Gastroesophageal sphincter (tissue), 4 donors: ENCODE measurements at regions not wholly inside any gene's neighbourhood (a gene's known extent, or its start where the extent isn't known, plus 50 kb on each side); places are given as distances from the start of the nearest gene placed in this dataset.

Experiments
- ATAC-seq: fragments of 150-250 bp; one replicate; pipeline ENCODE4 v1.9.1; 2016; ENCODE audit warnings: mild to moderate bottlenecking, moderate library complexity
- H3K27ac ChIP-seq, 4 donors: fragments of 200-600 bp; sonication (generic) in 3 of 4; 1 replicate in 3 of 4; 2 replicates in 1 of 4; pipeline ENCODE4 v1.5.1; 2016 to 2019
- H3K27me3 ChIP-seq: fragments of 200-600 bp; sonication (generic); one replicate; pipeline ENCODE4 v1.5.1; 2019
- H3K36me3 ChIP-seq, 2 donors: fragments of 200-600 bp; sonication (generic); one replicate each; pipeline ENCODE4 v1.5.1; 2019; ENCODE audit warnings: control low read depth in 1 of 2
- H3K4me1 ChIP-seq, 3 donors: fragments of 200-600 bp; sonication (generic); 1 replicate in 2 of 3; 2 replicates in 1 of 3; pipeline ENCODE4 v1.5.1; 2016 to 2019; ENCODE audit warnings: control low read depth in 2 of 3
- H3K4me3 ChIP-seq, 2 donors: fragments of 200-600 bp; sonication (generic); one replicate each; pipeline ENCODE4 v1.5.1; 2019; ENCODE audit warnings: mild to moderate bottlenecking in 1 of 2, moderate library complexity in 1 of 2
- H3K9me3 ChIP-seq, 3 donors: fragments of 200-600 bp; sonication (generic); one replicate each; pipeline ENCODE4 v1.5.1; 2017 to 2019; ENCODE audit warnings: control low read depth in 2 of 3
- CTCF ChIP-seq, 4 experiments: fragments of 200-600 bp in 2 of 4; fragments of 450-650 bp in 2 of 4; sonication (generic) in 1 of 4; IDR thresholded peaks; one replicate each; pipeline ENCODE4 v1.5.1; 2017 to 2019; ENCODE audit warnings: antibody characterized with exemption in 4 of 4, mild to moderate bottlenecking in 2 of 4, moderate library complexity in 2 of 4
- EP300 ChIP-seq: sonication (generic); formaldehyde crosslinking; IDR thresholded peaks from one replicate; pipeline ENCODE4 v1.6.1; 2017; ENCODE audit warnings: antibody characterized with exemption, mild to moderate bottlenecking
- POLR2A ChIP-seq, 2 donors: fragments of 450-650 bp; IDR thresholded peaks; one replicate each; pipeline ENCODE4 v1.6.1; 2017; ENCODE audit warnings: antibody characterized with exemption in 2 of 2, mild to moderate bottlenecking in 2 of 2, moderate library complexity in 1 of 2
- POLR2AphosphoS5 ChIP-seq: sonication (generic); formaldehyde crosslinking; IDR thresholded peaks from one replicate; pipeline ENCODE4 v1.6.1; 2017; ENCODE audit warnings: antibody characterized with exemption
- WGBS, 2 donors: methylation state at CpG; one replicate each; pipeline ENCODE4 v1.1.5; 2018; ENCODE audit warnings: low coverage in 1 of 2; 5-methylcytosine and 5-hydroxymethylcytosine counted together

GRCh38 chrX:5648941-5649568 is 579.6 kb downstream of the NLGN4X start:
- Histone ChIP-seq H3K36me3 (no peaks in the 10 kb centered on the region), H3K4me1 (no peaks in the 10 kb centered on the region), H3K27me3 (no peaks in the 10 kb centered on the region), H3K9me3 (no peaks in the 10 kb centered on the region), H3K4me3 (no peak overlapping the region), H3K27ac (no peak overlapping the region)
- no peak for TF ChIP-seq POLR2A (IDR thresholded peaks at IDR 0.05)
- no peak for TF ChIP-seq POLR2AphosphoS5
- no peak for TF ChIP-seq CTCF (IDR thresholded peaks at IDR 0.05)
- TF ChIP-seq EP300 = no peak
- ATAC-seq = no peak
- WGBS, 2 donors = 57 to 77% methylated on average over 4 to 8 of the region's 12 CpGs

GRCh38 chrX:5646818-5647217 is 581.8 kb downstream of the NLGN4X start:
- TF ChIP-seq CTCF (IDR thresholded peaks at IDR 0.05) (no peak), POLR2A (IDR thresholded peaks at IDR 0.05) (no peak), POLR2AphosphoS5 (no peak), EP300 (no peak)
- 57 to 72% methylated on average over 2 to 5 of the region's 5 CpGs for WGBS, 2 donors
- no peaks in the 10 kb centered on the region for H3K9me3 ChIP-seq
- no peaks in the 10 kb centered on the region for H3K4me1 ChIP-seq
- H3K27ac ChIP-seq = no peak overlapping the region
- H3K36me3 ChIP-seq = no peaks in the 10 kb centered on the region
- H3K27me3 ChIP-seq = no peaks in the 10 kb centered on the region
- no peak overlapping the region for H3K4me3 ChIP-seq
- ATAC-seq = no peak

DNA sequence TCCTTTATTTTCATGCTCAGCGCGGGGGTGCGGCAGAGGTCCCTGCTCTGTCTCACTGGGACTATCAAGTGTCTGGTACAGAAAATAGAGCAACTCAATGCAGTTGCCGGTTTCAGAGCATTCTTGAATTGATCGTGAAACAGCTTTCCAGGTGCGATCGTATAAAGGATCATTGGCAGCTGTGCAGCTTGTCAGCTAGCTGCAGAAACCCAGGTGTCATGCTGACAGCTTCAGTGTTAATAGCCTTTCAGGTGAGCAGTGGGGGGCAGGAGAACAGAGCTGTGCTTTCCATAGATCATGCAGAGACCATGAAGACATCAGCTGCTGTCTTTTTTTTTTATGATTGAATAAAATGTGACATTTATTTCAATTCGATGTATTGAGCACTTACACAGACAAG is 583.9 kb downstream of the NLGN4X start:
- no peaks in the 10 kb centered on the region for H3K27me3 ChIP-seq
- H3K4me1 ChIP-seq = no peaks in the 10 kb centered on the region
- whole genome bisulfite sequencing, 2 donors = 48 to 67% methylated on average over 1 to 8 of the region's 8 CpGs
- ATAC-seq = no peak
- H3K27ac ChIP-seq = no peak overlapping the region
- H3K9me3 ChIP-seq = no peaks in the 10 kb centered on the region
- H3K4me3 ChIP-seq = no peak overlapping the region
- H3K36me3 ChIP-seq = no peaks in the 10 kb centered on the region
- TF ChIP-seq CTCF (IDR thresholded peaks at IDR 0.05) (no peak), POLR2A (IDR thresholded peaks at IDR 0.05) (no peak), EP300 (no peak), POLR2AphosphoS5 (no peak)

DNA sequence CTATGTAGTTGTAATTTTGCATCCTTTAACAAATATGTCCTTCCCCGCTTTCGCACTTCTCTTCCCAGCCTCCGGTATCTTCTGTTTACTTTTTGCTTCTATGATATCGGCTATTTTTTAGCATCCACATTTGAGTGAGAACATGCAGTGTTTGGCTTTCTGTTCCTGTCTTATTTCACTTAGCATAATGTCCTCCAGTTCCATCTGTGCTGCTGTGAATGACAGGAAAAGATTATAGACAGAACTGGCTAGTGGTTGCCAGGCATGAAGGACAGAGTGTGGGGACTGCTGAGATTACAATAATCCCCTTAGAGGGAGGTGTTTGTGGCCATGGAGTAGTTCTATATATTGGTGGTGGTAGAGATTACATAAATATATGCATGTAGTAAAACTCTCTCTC is 588.6 kb downstream of the NLGN4X start:
- H3K27ac ChIP-seq = no peak overlapping the region
- no peaks in the 10 kb centered on the region for H3K9me3 ChIP-seq
- TF ChIP-seq CTCF (IDR thresholded peaks at IDR 0.05) (no peak), EP300 (no peak), POLR2AphosphoS5 (no peak), POLR2A (IDR thresholded peaks at IDR 0.05) (no peak)
- no peaks in the 10 kb centered on the region for H3K27me3 ChIP-seq
- ATAC-seq = no peak
- 36 to 60% methylated on average over 1 to 4 of the region's 4 CpGs for WGBS, 2 donors
- H3K36me3 ChIP-seq = no peaks in the 10 kb centered on the region
- no peaks in the 10 kb centered on the region for H3K4me1 ChIP-seq
- H3K4me3 ChIP-seq = no peak overlapping the region

DNA sequence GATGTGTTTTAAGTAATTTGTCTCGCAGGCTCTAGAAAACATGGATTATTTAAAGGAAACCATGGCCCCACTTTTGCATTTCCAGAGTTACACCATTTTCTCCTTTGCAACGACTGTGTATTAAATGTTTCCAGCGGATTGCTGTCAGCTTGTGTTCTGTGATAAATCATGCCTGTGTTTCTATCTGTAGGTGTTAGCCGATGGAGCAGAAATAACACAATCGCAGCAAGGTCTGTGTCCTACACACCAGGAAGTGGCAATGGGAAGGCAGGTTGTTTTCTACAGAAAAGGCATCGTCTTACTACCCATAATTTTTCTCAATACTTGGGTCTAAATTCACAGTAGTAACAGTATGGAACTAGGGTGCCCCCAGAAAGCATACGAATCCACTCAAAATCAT is 590.1 kb downstream of the NLGN4X start:
- no peaks in the 10 kb centered on the region for H3K9me3 ChIP-seq

More for the DNA sequence above, 590.1 kb downstream of the NLGN4X start:
- no peaks in the 10 kb centered on the region for H3K36me3 ChIP-seq
- no peaks in the 10 kb centered on the region for H3K4me1 ChIP-seq
- no peak overlapping the region for H3K27ac ChIP-seq
- TF ChIP-seq CTCF (IDR thresholded peaks at IDR 0.05) = no peak
- TF ChIP-seq EP300 = no peak
- no peak for TF ChIP-seq POLR2AphosphoS5
- no peak for TF ChIP-seq POLR2A (IDR thresholded peaks at IDR 0.05)
- 73 to 82% methylated on average over 4 to 6 of the region's 7 CpGs for WGBS, 2 donors
- H3K4me3 ChIP-seq = no peak overlapping the region
- ATAC-seq = no peak
- no peaks in the 10 kb centered on the region for H3K27me3 ChIP-seq
